ENCODE measurements at regions not wholly inside any gene's neighbourhood (a gene's known extent, or its start where the extent isn't known, plus 50 kb on each side); places are given as distances from the start of the nearest gene placed in this dataset.

DNA sequence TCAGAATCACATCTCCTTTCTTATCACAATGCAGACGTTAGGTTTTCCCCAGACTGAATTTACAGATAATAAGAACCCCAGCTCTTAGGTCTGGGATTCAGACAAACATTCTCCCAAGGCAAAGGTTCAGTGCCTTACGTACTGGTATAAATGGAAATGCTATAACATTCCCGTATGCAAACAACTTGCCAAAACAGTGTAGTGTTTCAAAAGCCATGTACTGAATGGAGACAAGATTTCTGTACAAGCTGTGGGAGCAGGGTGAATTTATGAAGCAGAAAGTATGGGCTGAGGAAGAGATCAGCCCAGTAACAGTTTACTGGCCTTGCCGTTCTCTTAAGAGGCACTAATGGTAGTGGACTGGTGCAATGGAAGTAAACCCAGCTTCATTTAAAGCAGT lies 225.5 kb upstream of the ZNF462 start:
- H3K9me3 ChIP-seq, result no peaks in the 10 kb centered on the region
- no peak overlapping the region for H3K4me3 ChIP-seq
- no peak for DNase-seq (ENCODE audit: low spot score)
- H3K27me3 ChIP-seq (replicated peaks; ENCODE audit: insufficient read depth), result no peaks in the 10 kb centered on the region
- TF ChIP-seq, protein P1, sequence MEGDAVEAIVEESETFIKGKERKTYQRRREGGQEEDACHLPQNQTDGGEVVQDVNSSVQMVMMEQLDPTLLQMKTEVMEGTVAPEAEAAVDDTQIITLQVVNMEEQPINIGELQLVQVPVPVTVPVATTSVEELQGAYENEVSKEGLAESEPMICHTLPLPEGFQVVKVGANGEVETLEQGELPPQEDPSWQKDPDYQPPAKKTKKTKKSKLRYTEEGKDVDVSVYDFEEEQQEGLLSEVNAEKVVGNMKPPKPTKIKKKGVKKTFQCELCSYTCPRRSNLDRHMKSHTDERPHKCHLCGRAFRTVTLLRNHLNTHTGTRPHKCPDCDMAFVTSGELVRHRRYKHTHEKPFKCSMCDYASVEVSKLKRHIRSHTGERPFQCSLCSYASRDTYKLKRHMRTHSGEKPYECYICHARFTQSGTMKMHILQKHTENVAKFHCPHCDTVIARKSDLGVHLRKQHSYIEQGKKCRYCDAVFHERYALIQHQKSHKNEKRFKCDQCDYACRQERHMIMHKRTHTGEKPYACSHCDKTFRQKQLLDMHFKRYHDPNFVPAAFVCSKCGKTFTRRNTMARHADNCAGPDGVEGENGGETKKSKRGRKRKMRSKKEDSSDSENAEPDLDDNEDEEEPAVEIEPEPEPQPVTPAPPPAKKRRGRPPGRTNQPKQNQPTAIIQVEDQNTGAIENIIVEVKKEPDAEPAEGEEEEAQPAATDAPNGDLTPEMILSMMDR (IDR thresholded peaks at IDR 0.05), result no peak
- no peak for ATAC-seq (ENCODE audit: insufficient number of reproducible peaks, low FRiP score, low read depth)
- no peaks in the 10 kb centered on the region for H3K4me1 ChIP-seq (ENCODE audit: control insufficient read depth in 1 of 2, low read depth in 2 of 2)
- H3K27ac ChIP-seq, result no peak overlapping the region
- H3K36me3 ChIP-seq, result no peaks in the 10 kb centered on the region

DNA sequence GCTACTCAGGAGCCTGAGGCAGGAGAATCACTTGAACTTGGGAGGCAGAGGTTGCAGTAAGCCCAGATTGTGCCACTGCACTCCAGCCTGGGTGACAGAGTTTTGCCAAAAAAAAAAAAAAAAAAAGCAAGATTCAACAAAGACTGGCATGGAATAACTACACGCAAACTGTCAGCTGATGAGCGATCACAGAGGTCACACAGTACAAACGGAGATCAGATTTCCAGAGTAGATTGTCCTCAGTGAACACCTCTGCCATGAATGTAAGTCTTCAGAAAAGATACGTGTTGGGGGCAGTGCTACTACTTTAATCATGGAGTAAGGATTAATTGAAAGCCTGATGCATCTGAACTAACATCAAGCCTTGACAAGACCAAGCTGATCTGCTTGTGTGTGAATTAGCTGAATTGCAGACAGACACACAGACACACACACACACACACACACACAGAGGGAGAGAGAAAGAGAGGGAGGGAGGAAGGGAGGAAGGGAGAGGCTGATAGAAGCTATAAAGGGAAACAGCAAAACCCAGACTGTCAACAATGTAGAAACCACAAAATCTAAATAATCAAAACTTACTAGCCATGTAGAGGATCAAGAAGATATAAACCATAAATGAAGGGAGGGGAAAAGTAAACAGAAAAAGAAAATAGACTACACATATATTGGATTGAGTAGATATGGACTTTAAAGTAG lies 222.9 kb upstream of the ZNF462 start:
- TF ChIP-seq, protein P1 (IDR thresholded peaks at IDR 0.05), result no peak
- H3K27ac ChIP-seq, result no peak overlapping the region
- ATAC-seq (ENCODE audit: insufficient number of reproducible peaks, low FRiP score, low read depth), result no peak

DNA sequence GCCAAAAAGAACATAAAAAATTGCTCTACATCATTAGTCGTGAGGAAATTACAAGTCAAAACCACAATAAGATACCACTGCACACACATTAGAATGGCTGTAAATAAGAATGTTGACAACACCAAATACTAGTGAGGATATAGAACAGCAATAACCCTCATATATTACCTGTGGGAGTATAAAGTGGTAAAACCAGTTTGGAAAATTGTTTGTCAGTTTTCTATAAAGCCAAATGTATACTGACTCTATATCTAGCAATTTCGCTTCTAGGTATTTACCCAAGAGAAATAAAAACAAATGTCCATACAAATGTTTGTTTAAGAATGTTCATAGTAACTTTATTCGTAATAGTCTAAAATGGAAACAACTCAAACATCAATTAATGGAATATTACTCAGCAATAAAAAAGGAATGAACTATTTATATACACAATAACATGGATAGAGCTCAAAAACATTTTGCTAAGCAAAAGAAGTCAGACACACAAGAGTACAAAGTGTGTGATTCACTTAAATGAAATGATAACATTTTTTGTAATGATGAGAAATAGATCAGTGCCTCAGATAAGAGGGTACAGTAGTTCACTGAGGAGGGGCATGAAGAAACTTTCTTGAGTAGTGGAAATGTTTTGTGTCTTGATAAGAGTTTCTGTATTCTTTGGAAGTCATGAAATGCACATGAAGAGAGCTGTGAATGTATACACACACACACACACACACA lies 219.6 kb upstream of the ZNF462 start:
- Histone ChIP-seq H3K9me3 (no peaks in the 10 kb centered on the region), H3K27ac (no peak overlapping the region), H3K36me3 (no peaks in the 10 kb centered on the region), H3K27me3 (replicated peaks; ENCODE audit: insufficient read depth) (no peaks in the 10 kb centered on the region), H3K4me3 (no peak overlapping the region), H3K4me1 (ENCODE audit: control insufficient read depth in 1 of 2, low read depth in 2 of 2) (no peaks in the 10 kb centered on the region)
- TF ChIP-seq, protein P1 (IDR thresholded peaks at IDR 0.05), result no peak
- no peak for DNase-seq (ENCODE audit: low spot score)
- ATAC-seq (ENCODE audit: insufficient number of reproducible peaks, low FRiP score, low read depth), result no peak

More for the DNA sequence above, 222.9 kb upstream of the ZNF462 start:
- Histone ChIP-seq H3K9me3 (no peaks in the 10 kb centered on the region), H3K36me3 (no peaks in the 10 kb centered on the region), H3K27me3 (replicated peaks; ENCODE audit: insufficient read depth) (no peaks in the 10 kb centered on the region), H3K4me1 (ENCODE audit: control insufficient read depth in 1 of 2, low read depth in 2 of 2) (no peaks in the 10 kb centered on the region), H3K4me3 (no peak overlapping the region)
- DNase-seq (ENCODE audit: low spot score), result no peak

DNA sequence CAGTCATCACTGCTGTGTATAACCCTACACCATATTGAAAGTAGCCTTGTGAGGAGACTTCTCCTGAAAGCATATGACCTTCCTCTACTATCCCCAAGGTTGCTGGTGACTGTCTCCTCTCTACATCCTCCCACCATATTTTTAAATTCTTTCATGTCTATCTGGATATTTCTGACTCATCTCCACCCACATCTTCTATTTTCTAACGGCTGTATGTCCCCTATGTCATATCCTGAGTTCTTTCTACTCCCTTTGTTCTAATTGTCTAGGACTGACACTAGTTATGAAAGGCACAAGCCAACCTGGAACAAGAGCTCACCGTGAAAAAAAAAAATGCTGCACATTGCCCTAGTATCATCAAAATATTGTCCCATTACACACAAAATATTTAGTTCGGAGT lies 218.3 kb upstream of the ZNF462 start:
- Histone ChIP-seq H3K4me3 (no peak overlapping the region), H3K27me3 (replicated peaks; ENCODE audit: insufficient read depth) (no peaks in the 10 kb centered on the region)
- ATAC-seq (ENCODE audit: insufficient number of reproducible peaks, low FRiP score, low read depth), result no peak

DNA sequence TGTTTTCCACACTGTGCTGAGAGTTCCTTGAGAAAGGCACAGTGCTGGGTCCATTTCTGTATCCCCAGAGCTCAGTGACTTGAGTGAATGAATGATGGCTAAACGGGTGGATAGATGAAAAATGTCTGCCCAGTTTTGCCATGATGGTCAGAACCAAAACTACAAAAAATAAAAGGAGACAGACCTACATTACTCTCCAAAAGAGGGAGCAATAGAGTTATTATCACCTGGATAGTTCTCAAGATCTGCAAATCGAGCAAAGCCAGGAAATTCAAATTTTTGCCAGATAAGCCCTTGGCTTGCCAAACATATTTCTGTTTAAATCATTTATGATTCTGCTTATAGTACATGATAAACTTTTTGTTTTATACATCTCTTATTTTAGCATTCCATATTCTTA lies 214.2 kb upstream of the ZNF462 start:
- no peaks in the 10 kb centered on the region for H3K4me1 ChIP-seq (ENCODE audit: control insufficient read depth in 1 of 2, low read depth in 2 of 2)
- ATAC-seq (ENCODE audit: insufficient number of reproducible peaks, low FRiP score, low read depth) (no peak), DNase-seq (ENCODE audit: low spot score) (no peak)
- H3K36me3 ChIP-seq, result no peaks in the 10 kb centered on the region
- H3K9me3 ChIP-seq, result no peaks in the 10 kb centered on the region
- H3K4me3 ChIP-seq, result no peak overlapping the region
- no peaks in the 10 kb centered on the region for H3K27me3 ChIP-seq (replicated peaks; ENCODE audit: insufficient read depth)
- TF ChIP-seq, protein P1 (IDR thresholded peaks at IDR 0.05), result no peak
- H3K27ac ChIP-seq, result no peak overlapping the region

More for the DNA sequence above, 218.3 kb upstream of the ZNF462 start:
- H3K36me3 ChIP-seq, result no peaks in the 10 kb centered on the region
- H3K27ac ChIP-seq, result no peak overlapping the region
- no peaks in the 10 kb centered on the region for H3K9me3 ChIP-seq
- H3K4me1 ChIP-seq (ENCODE audit: control insufficient read depth in 1 of 2, low read depth in 2 of 2), result no peaks in the 10 kb centered on the region
- TF ChIP-seq, protein P1 (IDR thresholded peaks at IDR 0.05), result no peak
- no peak for DNase-seq (ENCODE audit: low spot score)
